ENCODE measurements at regions not wholly inside any gene's neighbourhood (a gene's known extent, or its start where the extent isn't known, plus 50 kb on each side); places are given as distances from the start of the nearest gene placed in this dataset.

GRCh38 chr20:50412069-50412468 is 98.1 kb upstream of the PTPN1 start:
- TF ChIP-seq POLR2A (IDR thresholded peaks at IDR 0.05; ENCODE audit: low read depth, low read length) (no peak), POLR2AphosphoS5 (IDR thresholded peaks at IDR 0.05; ENCODE audit: low read depth, low read length) (no peak)

Data from GM12892 (cell line).